ENCODE measurements at regions not wholly inside any gene's neighbourhood (a gene's known extent, or its start where the extent isn't known, plus 50 kb on each side); places are given as distances from the start of the nearest gene placed in this dataset.

DNA sequence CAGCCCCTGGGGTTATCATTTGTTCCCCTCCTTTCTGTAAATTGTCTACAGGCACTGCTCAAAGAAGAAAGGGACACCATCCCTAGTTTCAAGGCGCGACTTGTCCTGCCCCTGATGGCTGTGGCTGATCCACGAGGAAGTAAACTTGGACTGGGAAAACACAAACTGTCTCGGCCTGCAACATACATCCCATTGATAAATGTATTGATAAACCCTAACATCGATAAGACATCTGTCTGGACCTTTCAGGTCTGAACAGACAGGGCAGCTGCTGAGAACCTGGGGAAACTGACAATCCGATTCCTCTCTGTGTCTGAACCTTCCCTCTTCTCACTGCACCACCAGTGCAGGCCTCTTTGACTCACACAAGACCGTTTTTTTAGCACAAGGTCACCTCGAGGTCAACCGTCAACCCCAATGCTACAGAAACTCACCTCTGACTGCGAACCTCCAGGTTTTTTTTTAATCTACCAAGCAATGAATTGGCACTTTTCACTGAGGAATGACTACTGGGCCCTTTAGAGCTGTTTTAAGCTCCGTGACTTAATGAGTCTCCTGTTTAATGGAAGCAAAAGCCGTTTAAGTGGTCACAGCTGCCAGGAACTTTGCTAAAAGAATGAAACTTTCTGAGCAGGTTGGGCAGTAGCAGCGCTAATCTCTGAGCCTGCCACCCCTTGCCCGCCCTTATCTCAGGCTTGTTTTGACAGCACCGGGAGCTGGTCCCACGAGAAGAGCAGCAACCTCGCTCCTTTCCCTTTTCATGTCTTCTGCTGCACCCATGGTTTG, 203.8 kb upstream of the TMEM45B start:
- Histone ChIP-seq H3K4me1 (no peaks in the 10 kb centered on the region), H3K36me3 (no peaks in the 10 kb centered on the region), H3K9me3 (no peaks in the 10 kb centered on the region), H3K4me3 (no peak overlapping the region), H3K27me3 (no peaks in the 10 kb centered on the region), H3K27ac (no peak overlapping the region)
- intact Hi-C loops (cut with DNase I), result no loop called here
- TF ChIP-seq, protein P1, sequence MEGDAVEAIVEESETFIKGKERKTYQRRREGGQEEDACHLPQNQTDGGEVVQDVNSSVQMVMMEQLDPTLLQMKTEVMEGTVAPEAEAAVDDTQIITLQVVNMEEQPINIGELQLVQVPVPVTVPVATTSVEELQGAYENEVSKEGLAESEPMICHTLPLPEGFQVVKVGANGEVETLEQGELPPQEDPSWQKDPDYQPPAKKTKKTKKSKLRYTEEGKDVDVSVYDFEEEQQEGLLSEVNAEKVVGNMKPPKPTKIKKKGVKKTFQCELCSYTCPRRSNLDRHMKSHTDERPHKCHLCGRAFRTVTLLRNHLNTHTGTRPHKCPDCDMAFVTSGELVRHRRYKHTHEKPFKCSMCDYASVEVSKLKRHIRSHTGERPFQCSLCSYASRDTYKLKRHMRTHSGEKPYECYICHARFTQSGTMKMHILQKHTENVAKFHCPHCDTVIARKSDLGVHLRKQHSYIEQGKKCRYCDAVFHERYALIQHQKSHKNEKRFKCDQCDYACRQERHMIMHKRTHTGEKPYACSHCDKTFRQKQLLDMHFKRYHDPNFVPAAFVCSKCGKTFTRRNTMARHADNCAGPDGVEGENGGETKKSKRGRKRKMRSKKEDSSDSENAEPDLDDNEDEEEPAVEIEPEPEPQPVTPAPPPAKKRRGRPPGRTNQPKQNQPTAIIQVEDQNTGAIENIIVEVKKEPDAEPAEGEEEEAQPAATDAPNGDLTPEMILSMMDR (IDR thresholded peaks at IDR 0.05), result no peak
- DNase-seq (ENCODE audit: low spot score in 2 of 2), result no peak

DNA sequence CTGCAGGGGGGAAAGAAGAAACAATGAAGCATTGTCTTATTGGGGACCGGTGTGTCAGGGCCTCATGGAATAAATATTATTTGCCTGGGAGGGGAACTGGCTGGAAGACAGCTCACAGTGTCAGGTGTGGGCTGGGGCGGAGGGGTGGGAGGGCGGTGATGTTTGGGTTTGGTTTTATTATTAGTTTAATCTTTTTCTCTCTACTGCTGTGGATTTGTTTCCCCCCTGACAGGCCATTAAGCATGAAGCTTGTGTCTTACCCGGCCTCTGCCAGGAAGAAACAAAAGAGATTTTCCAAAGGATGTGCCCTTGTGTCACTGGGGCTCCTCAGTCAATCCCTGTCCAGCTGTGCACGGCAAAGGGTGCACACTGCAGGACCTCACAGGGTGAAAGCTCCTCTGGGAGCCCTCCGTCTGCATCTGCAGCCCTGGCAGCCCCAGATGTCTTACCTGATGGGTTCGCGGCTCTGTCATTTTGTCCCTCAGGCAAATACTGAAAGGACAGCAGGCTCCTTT, 203.1 kb upstream of the TMEM45B start:
- H3K4me3 ChIP-seq, result no peak overlapping the region
- TF ChIP-seq, protein P1 (IDR thresholded peaks at IDR 0.05), result no peak
- DNase-seq (ENCODE audit: low spot score in 2 of 2), result no peak

DNA sequence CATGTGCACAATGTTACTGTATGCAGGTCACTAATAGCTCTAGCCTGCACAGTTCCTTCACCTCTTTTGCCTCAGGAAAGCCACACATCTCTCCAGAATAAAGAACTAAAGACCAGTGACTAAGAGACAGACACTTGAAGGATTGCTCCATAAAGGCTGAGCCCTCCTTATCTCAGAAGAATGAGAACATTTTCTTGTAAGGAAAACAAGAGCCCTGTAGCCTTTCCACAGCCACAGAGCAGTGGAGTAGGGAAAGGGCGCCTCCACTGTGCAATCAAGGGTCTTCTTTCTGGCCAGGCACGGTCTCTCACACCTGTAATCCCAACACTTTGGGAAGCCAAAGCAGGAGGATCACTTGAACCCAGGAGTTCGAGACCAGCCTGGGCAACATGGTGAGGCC, 202.6 kb upstream of the TMEM45B start:
- H3K36me3 ChIP-seq, result no peaks in the 10 kb centered on the region
- H3K4me3 ChIP-seq, result no peak overlapping the region
- intact Hi-C loops (cut with DNase I), result no loop called here
- H3K27ac ChIP-seq, result no peak overlapping the region
- no peak for DNase-seq (ENCODE audit: low spot score in 2 of 2)
- TF ChIP-seq, protein P1 (IDR thresholded peaks at IDR 0.05), result no peak
- H3K9me3 ChIP-seq, result no peaks in the 10 kb centered on the region
- H3K4me1 ChIP-seq, result no peaks in the 10 kb centered on the region
- H3K27me3 ChIP-seq, result no peaks in the 10 kb centered on the region

More for the DNA sequence above, 203.1 kb upstream of the TMEM45B start:
- intact Hi-C loops (cut with DNase I), result no loop called here
- Histone ChIP-seq H3K27me3 (no peaks in the 10 kb centered on the region), H3K36me3 (no peaks in the 10 kb centered on the region), H3K4me1 (no peaks in the 10 kb centered on the region), H3K9me3 (no peaks in the 10 kb centered on the region), H3K27ac (no peak overlapping the region)

DNA sequence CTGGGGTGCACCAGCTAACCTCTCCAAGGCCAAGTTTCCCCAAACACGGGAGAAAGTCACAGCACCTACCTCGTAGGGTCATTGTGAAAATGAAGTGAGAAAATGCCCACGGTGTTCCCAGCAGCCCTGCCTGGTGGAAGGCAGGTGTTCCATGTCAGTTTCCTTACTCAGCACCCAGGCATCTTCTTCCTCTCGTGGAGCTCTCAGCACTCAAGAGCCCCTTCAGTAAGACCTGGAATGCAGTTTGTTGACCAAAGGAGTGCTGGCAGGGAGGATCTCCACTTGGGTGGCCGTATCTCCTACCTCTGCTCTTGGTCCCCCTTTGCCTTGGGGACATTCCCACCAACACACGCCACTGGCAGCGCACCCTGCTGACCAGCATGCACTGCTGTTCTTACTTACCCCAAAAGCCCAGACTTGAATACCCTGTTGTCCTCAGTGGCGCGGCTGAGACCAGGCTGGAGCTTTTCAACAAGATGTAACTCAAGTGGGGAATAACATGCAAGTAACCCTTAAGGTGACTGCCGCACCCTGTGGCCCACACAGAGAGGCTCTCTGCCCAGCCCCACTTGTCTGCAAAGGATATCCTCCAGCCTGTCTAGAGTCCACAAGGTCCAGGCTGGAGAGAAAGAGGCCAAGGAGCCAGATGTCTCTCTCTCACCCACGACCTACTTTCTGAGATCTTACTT, 201.2 kb upstream of the TMEM45B start:
- Histone ChIP-seq H3K4me1 (no peaks in the 10 kb centered on the region), H3K36me3 (no peaks in the 10 kb centered on the region), H3K27ac (no peak overlapping the region), H3K9me3 (no peaks in the 10 kb centered on the region), H3K27me3 (no peaks in the 10 kb centered on the region), H3K4me3 (no peak overlapping the region)
- intact Hi-C loops (cut with DNase I), result no loop called here
- DNase-seq (ENCODE audit: low spot score in 2 of 2), result no peak
- TF ChIP-seq, protein P1 (IDR thresholded peaks at IDR 0.05), result no peak

DNA sequence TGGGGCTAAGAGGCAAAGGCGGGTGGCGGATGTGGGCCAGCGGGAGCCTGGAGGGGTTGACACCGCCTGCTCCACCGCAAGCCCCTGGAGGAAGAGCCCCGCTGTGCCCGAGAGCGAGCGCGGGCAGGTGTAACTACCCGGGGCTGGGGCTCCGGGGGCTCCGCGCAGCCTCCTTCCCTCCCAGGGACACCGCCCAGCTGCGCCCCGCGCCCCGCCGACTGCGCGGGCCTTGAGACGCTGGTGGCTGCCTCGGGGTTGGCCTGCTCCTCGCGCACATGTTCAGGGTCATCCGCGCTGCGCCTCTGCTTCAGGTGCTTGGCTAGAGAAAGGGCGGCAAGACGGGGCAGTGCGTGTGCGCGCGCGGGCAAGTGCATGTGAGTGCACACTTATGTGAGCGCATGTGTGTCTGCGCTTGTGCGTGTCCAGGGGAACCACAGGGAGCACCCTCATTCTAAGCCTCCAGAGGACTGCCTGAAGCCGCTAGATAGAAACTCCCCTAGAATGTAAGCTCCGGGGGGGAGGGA, 197.5 kb upstream of the TMEM45B start:
- no peak overlapping the region for H3K27ac ChIP-seq
- no peak overlapping the region for H3K4me3 ChIP-seq
- H3K36me3 ChIP-seq, result no peaks in the 10 kb centered on the region
- TF ChIP-seq, protein P1 (IDR thresholded peaks at IDR 0.05), result no peak
- intact Hi-C loops (cut with DNase I), result no loop called here
- H3K27me3 ChIP-seq, result no peaks in the 10 kb centered on the region
- no peaks in the 10 kb centered on the region for H3K9me3 ChIP-seq
- H3K4me1 ChIP-seq, result no peaks in the 10 kb centered on the region
- DNase-seq (ENCODE audit: low spot score in 2 of 2), result no peak
